H7 (cell line): ENCODE measurements at regions not wholly inside any gene's neighbourhood (a gene's known extent, or its start where the extent isn't known, plus 50 kb on each side); places are given as distances from the start of the nearest gene placed in this dataset.

ENCODE experiments used
- DNase-seq: peaks from one replicate; pipeline ENCODE4 v3.0.0; 2012
- H3K27me3 ChIP-seq: 2 replicates; pipeline ENCODE4 v1.6.0; 2011; ENCODE audit warnings: mild to moderate bottlenecking, low read length; ENCODE audit not compliant: control insufficient read depth, insufficient read depth
- H3K36me3 ChIP-seq: replicated peaks from 2 replicates; pipeline ENCODE4 v1.5.1; 2011; ENCODE audit warnings: low read length; ENCODE audit not compliant: control insufficient read depth, insufficient read depth
- H3K4me3 ChIP-seq: 2 replicates; pipeline ENCODE4 v1.5.1; 2011; ENCODE audit warnings: low read depth, mild to moderate bottlenecking, control low read depth, low read length, moderate library complexity; ENCODE audit not compliant: insufficient read depth

GRCh38 chr9:1948541-1948940 is 66.6 kb upstream of the SMARCA2 start:
- no peaks in the 10 kb centered on the region for H3K36me3 ChIP-seq
- DNase-seq, result no peak
- no peak overlapping the region for H3K4me3 ChIP-seq
- no peaks in the 10 kb centered on the region for H3K27me3 ChIP-seq

GRCh38 chr9:1951446-1951845 is 63.7 kb upstream of the SMARCA2 start:
- no peak for DNase-seq
- H3K27me3 ChIP-seq, result no peaks in the 10 kb centered on the region
- H3K4me3 ChIP-seq, result no peak overlapping the region
- no peaks in the 10 kb centered on the region for H3K36me3 ChIP-seq

GRCh38 chr9:1952001-1952400 is 63.1 kb upstream of the SMARCA2 start:
- no peak for DNase-seq
- Histone ChIP-seq H3K4me3 (no peak overlapping the region), H3K36me3 (no peaks in the 10 kb centered on the region), H3K27me3 (no peaks in the 10 kb centered on the region)

DNA sequence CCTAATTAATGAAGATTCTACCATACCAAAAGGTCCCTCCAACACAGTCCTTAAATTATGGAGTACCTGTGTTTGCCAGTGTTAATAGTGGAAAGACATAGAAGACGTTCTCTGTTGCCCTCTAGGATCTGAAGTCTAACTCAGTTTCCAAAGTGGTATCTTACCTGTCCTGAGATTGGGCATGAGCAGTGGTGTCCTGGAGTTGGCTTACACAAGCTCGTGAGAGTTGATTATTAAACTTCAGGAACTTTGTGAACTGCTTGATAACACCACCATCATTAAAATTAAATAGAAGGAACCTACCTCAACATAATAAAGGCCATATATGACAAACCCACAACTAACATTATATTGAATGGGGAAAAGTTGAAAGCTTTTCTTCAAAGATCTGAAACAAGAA is 60.9 kb upstream of the SMARCA2 start:
- Histone ChIP-seq H3K36me3 (no peaks in the 10 kb centered on the region), H3K4me3 (no peak overlapping the region), H3K27me3 (no peaks in the 10 kb centered on the region)
- DNase-seq, result no peak

DNA sequence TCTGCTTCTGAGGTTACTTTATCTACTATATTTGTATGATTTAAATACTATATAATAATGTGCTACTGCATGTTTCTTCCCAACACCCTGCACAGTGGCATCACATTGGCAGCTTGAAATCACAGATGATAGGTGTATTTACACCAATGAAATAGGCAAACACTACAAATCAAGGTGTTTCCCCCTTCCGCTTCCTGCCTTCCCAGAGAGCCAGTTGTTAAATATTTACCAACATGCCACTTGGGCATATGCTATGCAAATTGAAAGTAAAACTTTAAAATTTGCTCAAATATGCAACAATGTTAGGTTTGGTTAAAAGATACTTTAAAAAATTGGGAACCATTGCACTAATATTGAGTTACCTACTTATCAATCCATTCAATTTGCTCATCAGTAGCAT is 58.2 kb upstream of the SMARCA2 start:
- DNase-seq, result no peak
- Histone ChIP-seq H3K4me3 (no peak overlapping the region), H3K27me3 (no peaks in the 10 kb centered on the region), H3K36me3 (no peaks in the 10 kb centered on the region)

- no peak overlapping the region for H3K4me3 ChIP-seq
- no peaks in the 10 kb centered on the region for H3K36me3 ChIP-seq
- H3K27me3 ChIP-seq, result no peaks in the 10 kb centered on the region
- DNase-seq, result no peak
These were observed 57.3 kb upstream of the SMARCA2 start for GRCh38 chr9:1957856-1958255.

DNA sequence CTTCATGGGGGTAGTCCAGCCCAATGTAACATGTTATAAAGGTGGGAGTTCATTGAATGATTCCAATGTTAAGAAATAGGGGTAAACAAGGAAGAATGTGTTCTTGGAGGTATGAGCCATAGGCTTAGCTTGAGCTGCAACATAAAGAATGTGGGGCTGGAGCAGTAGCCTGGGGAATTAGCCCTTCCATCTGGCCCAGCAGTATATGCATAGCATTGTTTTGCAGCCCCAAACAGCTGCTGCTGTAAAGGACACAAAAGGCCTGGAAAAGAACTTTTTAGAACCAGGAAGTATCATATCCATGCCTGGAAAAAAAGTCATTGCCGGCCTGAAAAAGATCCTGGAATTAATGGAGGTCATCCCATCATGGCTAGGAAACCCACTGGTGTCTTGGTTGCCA is 55.8 kb upstream of the SMARCA2 start:
- DNase-seq, result peak; percentile 7
- H3K36me3 ChIP-seq, result no peaks in the 10 kb centered on the region
- H3K4me3 ChIP-seq, result no peak overlapping the region
- H3K27me3 ChIP-seq, result no peaks in the 10 kb centered on the region

DNA sequence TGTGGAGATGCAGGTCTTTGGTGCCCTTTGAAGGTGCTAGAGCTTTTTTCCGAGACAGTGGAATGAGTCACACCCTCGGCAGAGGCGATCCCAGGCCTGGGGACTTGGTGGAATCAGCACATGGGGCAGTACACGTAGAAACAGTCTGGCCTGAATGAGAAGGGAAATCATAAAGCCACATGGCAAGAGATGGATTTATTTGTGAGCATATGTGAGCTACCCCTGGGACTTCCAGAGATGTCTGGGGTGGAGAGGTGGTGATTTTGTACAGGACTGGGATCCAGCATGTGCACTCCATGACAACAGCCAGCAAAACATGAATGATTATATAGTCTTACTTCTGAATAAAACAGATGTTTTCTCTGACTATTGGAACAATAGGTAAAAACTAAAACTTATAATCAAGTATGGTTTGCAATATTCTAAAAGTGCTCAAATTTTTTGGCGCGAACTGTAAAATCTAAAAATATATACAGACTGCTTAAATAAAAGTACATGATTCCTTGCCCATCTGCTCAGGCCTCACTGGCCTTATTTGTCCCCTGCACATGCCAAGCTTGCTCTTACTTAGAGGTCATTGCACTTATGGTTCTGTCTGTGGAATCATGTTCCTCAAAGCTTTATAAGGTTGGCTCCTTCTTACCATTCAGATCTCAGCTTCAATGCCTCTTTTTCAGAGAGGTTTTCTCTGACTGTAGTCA is 54.7 kb upstream of the SMARCA2 start:
- DNase-seq, result no peak
- no peak overlapping the region for H3K4me3 ChIP-seq
- H3K27me3 ChIP-seq, result no peaks in the 10 kb centered on the region
- H3K36me3 ChIP-seq, result no peaks in the 10 kb centered on the region

DNA sequence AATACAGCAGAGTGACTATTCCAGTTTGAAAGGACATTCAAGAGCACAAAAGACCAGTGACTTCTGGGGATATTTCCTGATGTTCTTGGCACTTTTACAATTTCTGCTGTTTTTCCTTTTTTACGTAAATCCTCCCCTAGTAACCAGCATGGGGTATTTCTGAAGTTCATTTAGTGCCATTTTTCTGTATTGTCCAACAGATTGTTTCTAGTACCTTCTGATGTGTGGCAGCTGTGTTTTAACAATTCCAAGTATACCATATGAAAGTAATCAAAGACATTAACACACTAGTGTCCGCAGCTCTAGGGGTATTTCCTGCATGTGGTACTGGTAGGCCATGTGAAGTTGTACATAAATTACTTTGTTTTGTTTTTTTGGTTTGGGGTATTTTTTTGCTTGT is 53.0 kb upstream of the SMARCA2 start:
- Histone ChIP-seq H3K36me3 (no peaks in the 10 kb centered on the region), H3K4me3 (no peak overlapping the region), H3K27me3 (no peaks in the 10 kb centered on the region)
- DNase-seq, result no peak

DNA sequence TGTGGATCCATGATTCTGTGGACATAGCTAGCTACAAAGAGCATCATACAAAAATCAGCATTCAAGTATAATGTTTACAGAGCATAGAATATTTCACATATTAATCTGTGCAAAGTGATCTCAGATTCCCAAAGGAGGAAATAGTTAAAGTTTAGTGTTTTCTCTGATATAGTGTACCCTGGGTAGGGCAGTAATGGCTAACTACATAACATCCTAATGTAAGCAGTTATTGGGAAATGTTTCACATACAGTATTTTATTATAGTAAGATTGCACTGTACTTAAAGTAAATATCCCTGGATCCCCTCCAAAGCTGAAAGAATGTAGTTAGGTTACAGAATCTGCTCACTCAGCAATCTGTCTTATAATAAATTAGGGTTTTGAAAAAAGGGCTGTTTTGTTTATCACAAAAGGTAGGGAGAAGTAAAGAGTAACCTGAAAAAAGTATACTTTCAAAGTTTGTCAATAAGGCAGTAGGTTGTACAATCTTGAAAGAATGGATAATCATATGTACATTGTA is 52.5 kb upstream of the SMARCA2 start:
- Histone ChIP-seq H3K36me3 (no peaks in the 10 kb centered on the region), H3K4me3 (no peak overlapping the region), H3K27me3 (no peaks in the 10 kb centered on the region)
- no peak for DNase-seq

- H3K4me3 ChIP-seq, result no peak overlapping the region
- no peaks in the 10 kb centered on the region for H3K36me3 ChIP-seq
- no peak for DNase-seq
- H3K27me3 ChIP-seq, result no peaks in the 10 kb centered on the region
These were observed 51.1 kb upstream of the SMARCA2 start for GRCh38 chr9:1964093-1964492.
